H9 (cell line): ENCODE measurements at regions not wholly inside any gene's neighbourhood (a gene's known extent, or its start where the extent isn't known, plus 50 kb on each side); places are given as distances from the start of the nearest gene placed in this dataset.

Source experiments
- DNase-seq: peaks from one replicate; pipeline ENCODE4 v3.0.0-alpha.2; 2017
- H2AFZ ChIP-seq: one replicate; pipeline ENCODE4 v1.6.1; 2013; ENCODE audit warnings: mild to moderate bottlenecking, low read length, control low read depth, moderate library complexity
- H2AK5ac ChIP-seq: 2 replicates; pipeline ENCODE4 v1.6.1; 2013; ENCODE audit warnings: low read length, control low read depth, mixed read lengths; ENCODE audit not compliant: insufficient read length
- H2BK120ac ChIP-seq: one replicate; pipeline ENCODE4 v1.6.1; 2013; ENCODE audit warnings: low read depth, mild to moderate bottlenecking, low read length, control low read depth, inconsistent platforms; ENCODE audit not compliant: poor library complexity, severe bottlenecking
- H2BK12ac ChIP-seq: 2 replicates; pipeline ENCODE4 v1.6.1; 2013; ENCODE audit warnings: low read length, control low read depth, mixed read lengths, low read depth; ENCODE audit not compliant: insufficient read length
- H2BK15ac ChIP-seq: 2 replicates; pipeline ENCODE4 v1.6.1; 2013; ENCODE audit warnings: low read depth, low read length, control low read depth
- H2BK20ac ChIP-seq: one replicate; pipeline ENCODE4 v1.6.1; 2013; ENCODE audit warnings: low read depth, mild to moderate bottlenecking, low read length, control low read depth, inconsistent platforms; ENCODE audit not compliant: poor library complexity, severe bottlenecking
- H2BK5ac ChIP-seq: 2 replicates; pipeline ENCODE4 v1.6.1; 2013; ENCODE audit warnings: low read length, control low read depth, mixed read lengths; ENCODE audit not compliant: insufficient read length
- H3K14ac ChIP-seq: 2 replicates; pipeline ENCODE4 v1.6.1; 2013; ENCODE audit warnings: low read length, control low read depth; ENCODE audit not compliant: insufficient read depth
- H3K18ac ChIP-seq: 2 replicates; pipeline ENCODE4 v1.6.1; 2013; ENCODE audit warnings: low read depth, mild to moderate bottlenecking, mixed read lengths, low read length, control low read depth; ENCODE audit not compliant: insufficient read length
- H3K23ac ChIP-seq: 2 replicates; pipeline ENCODE4 v1.6.1; 2013; ENCODE audit warnings: low read length, control low read depth, mixed read lengths, low read depth; ENCODE audit not compliant: insufficient read length
- H3K23me2 ChIP-seq: 2 replicates; pipeline ENCODE4 v1.6.1; 2013; ENCODE audit warnings: low read depth, mild to moderate bottlenecking, mixed read lengths, low read length, control low read depth; ENCODE audit not compliant: insufficient read length, poor library complexity, severe bottlenecking
- H3K27ac ChIP-seq: 2 replicates; pipeline ENCODE4 v1.5.1; 2013; ENCODE audit warnings: low read length, control low read depth, mixed read lengths, low read depth; ENCODE audit not compliant: insufficient read length
- H3K27me3 ChIP-seq: 2 replicates; pipeline ENCODE4 v1.6.1; 2013; ENCODE audit warnings: low read length, control low read depth, inconsistent platforms; ENCODE audit not compliant: insufficient read depth
- H3K4ac ChIP-seq: 2 replicates; pipeline ENCODE4 v1.6.1; 2013; ENCODE audit warnings: low read depth, mild to moderate bottlenecking, control low read depth, inconsistent platforms, low read length, moderate library complexity
- H3K4me1 ChIP-seq: 2 replicates; pipeline ENCODE4 v1.6.1; 2013; ENCODE audit warnings: low read length, control low read depth, inconsistent platforms; ENCODE audit not compliant: insufficient read depth
- H3K4me2 ChIP-seq: 2 replicates; pipeline ENCODE4 v1.6.1; 2013; ENCODE audit warnings: low read length, control low read depth, mixed read lengths; ENCODE audit not compliant: insufficient read length, insufficient read depth
- H3K56ac ChIP-seq: 2 replicates; pipeline ENCODE4 v1.6.1; 2013; ENCODE audit warnings: low read depth, mild to moderate bottlenecking, mixed read lengths, low read length, control low read depth; ENCODE audit not compliant: insufficient read length
- H3K79me1 ChIP-seq: 2 replicates; pipeline ENCODE4 v1.6.1; 2013; ENCODE audit warnings: low read depth, mild to moderate bottlenecking, moderate library complexity, low read length, control low read depth, inconsistent platforms; ENCODE audit not compliant: insufficient read depth, poor library complexity, severe bottlenecking
- H3K79me2 ChIP-seq: 2 replicates; pipeline ENCODE4 v1.6.1; 2013; ENCODE audit warnings: low read length, control low read depth, inconsistent platforms; ENCODE audit not compliant: insufficient read depth
- H3K9ac ChIP-seq: 2 replicates; pipeline ENCODE4 v1.6.1; 2013; ENCODE audit warnings: low read length, control low read depth, mixed read lengths; ENCODE audit not compliant: insufficient read length; ENCODE audit errors: extremely low read depth
- H3K9me3 ChIP-seq: one replicate; pipeline ENCODE4 v1.6.1; 2013; ENCODE audit warnings: low read depth, low read length, inconsistent platforms; ENCODE audit not compliant: control insufficient read depth
- H3T11ph ChIP-seq: one replicate; pipeline ENCODE4 v1.6.1; 2013; ENCODE audit warnings: mild to moderate bottlenecking, low read length, control low read depth, inconsistent platforms
- H4K20me1 ChIP-seq: one replicate; pipeline ENCODE4 v1.6.1; 2013; ENCODE audit not compliant: control insufficient read depth, insufficient read length, insufficient read depth
- H4K5ac ChIP-seq: 2 replicates; pipeline ENCODE4 v1.6.1; 2013; ENCODE audit warnings: low read depth, mild to moderate bottlenecking, mixed read lengths, low read length, control low read depth; ENCODE audit not compliant: insufficient read length
- H4K8ac ChIP-seq: replicated peaks from 2 replicates; pipeline ENCODE4 v1.6.1; 2013; ENCODE audit warnings: low read length, control low read depth, mixed read lengths, low read depth; ENCODE audit not compliant: insufficient read length
- H4K91ac ChIP-seq: 2 replicates; pipeline ENCODE4 v1.6.1; 2013; ENCODE audit warnings: low read depth, mild to moderate bottlenecking, moderate library complexity, mixed read lengths, low read length, control low read depth; ENCODE audit not compliant: insufficient read length
- H3K27ac Mint-ChIP-seq, 3 experiments: 2 replicates in 2 of 3; 3 replicates in 1 of 3; pipeline ENCODE4 v1.8.0; 2020 to 2021; ENCODE audit warnings: mixed read lengths in 3 of 3, mild to moderate bottlenecking in 1 of 3, moderate library complexity in 1 of 3
- H3K27me3 Mint-ChIP-seq: 2 replicates; pipeline ENCODE4 v1.8.0; 2021; ENCODE audit warnings: low read depth, mild to moderate bottlenecking, moderate library complexity, mixed read lengths
- H3K36me3 Mint-ChIP-seq, 3 experiments: 2 replicates in 2 of 3; 3 replicates in 1 of 3; pipeline ENCODE4 v1.8.0; 2020 to 2021; ENCODE audit warnings: low read depth in 3 of 3, mixed read lengths in 3 of 3; ENCODE audit not compliant: insufficient read depth in 1 of 3
- H3K4me1 Mint-ChIP-seq, 2 experiments: 2 replicates each; pipeline ENCODE4 v1.8.0; 2020; ENCODE audit warnings: mixed read lengths in 2 of 2
- H3K4me3 Mint-ChIP-seq, 2 experiments: 2 replicates in 1 of 2; 3 replicates in 1 of 2; pipeline ENCODE4 v1.8.0; 2020 to 2021; ENCODE audit warnings: mild to moderate bottlenecking in 2 of 2, mixed read lengths in 2 of 2, moderate library complexity in 1 of 2
- H3K9me3 Mint-ChIP-seq, 2 experiments: 2 replicates in 1 of 2; 3 replicates in 1 of 2; pipeline ENCODE4 v1.8.0; 2020; ENCODE audit warnings: mild to moderate bottlenecking in 2 of 2, mixed read lengths in 2 of 2, moderate library complexity in 1 of 2
- CTCF ChIP-seq: fragments of 200-600 bp; sonication (generic); conservative IDR thresholded peaks from 3 replicates; pipeline ENCODE4 v1.8.0; 2021; ENCODE audit warnings: antibody characterized with exemption, mild to moderate bottlenecking
- WGBS: extraction: QIAGEN DNeasy Blood & Tissue Kit; methylation state at CpG from one replicate; pipeline ENCODE4 v1.1.7; 2013; ENCODE audit warnings: missing lambda C conversion rate, low lambda C conversion rate, mixed read lengths; ENCODE audit not compliant: insufficient read length; ENCODE audit errors: extremely low coverage; 5-methylcytosine and 5-hydroxymethylcytosine counted together

- H3K36me3 Mint-ChIP-seq, result no peaks in the 10 kb centered on the region; a peak in 1 of 7 replicates
- no peak overlapping the region for H3K4ac ChIP-seq
- no peak overlapping the region for H3K18ac ChIP-seq
- no peak overlapping the region for H3K56ac ChIP-seq
- no peak overlapping the region for H2BK20ac ChIP-seq
- no peak overlapping the region for H3K4me3 Mint-ChIP-seq
- H3K27me3 Mint-ChIP-seq, result peaks cover 2% of the 10 kb centered on the region
- no peak overlapping the region for H3K9ac ChIP-seq
- DNase-seq, result no peak
- H2BK5ac ChIP-seq, result no peak overlapping the region
- H2AK5ac ChIP-seq, result no peak overlapping the region
- no peak overlapping the region for H3T11ph ChIP-seq
- no peak overlapping the region for H3K27ac ChIP-seq
- H4K8ac ChIP-seq, result no peak overlapping the region
- no peak overlapping the region for H2AFZ ChIP-seq
- no peaks in the 10 kb centered on the region for H3K79me1 ChIP-seq
- no peaks in the 10 kb centered on the region for H3K23me2 ChIP-seq
- no peaks in the 10 kb centered on the region for H3K9me3 ChIP-seq
- H3K4me2 ChIP-seq, result no peak overlapping the region
- no peak overlapping the region for H2BK12ac ChIP-seq
- H3K9me3 Mint-ChIP-seq, result peaks cover 7 to 9% of the 10 kb centered on the region in 2 experiments; a peak in 2 of 5 replicates
- H3K4me1 Mint-ChIP-seq, result peaks cover 20 to 28% of the 10 kb centered on the region in 2 experiments
- H4K20me1 ChIP-seq, result no peaks in the 10 kb centered on the region
- H3K27me3 ChIP-seq, result no peaks in the 10 kb centered on the region
- no peak overlapping the region for H4K5ac ChIP-seq
- H3K23ac ChIP-seq, result no peak overlapping the region
- peaks cover 6% of the 10 kb centered on the region; the same call in 1 of the 2 replicates for H3K4me1 ChIP-seq
- TF ChIP-seq CTCF, result no peak
- H2BK120ac ChIP-seq, result no peak overlapping the region
- H3K14ac ChIP-seq, result no peak overlapping the region
- no peak overlapping the region for H2BK15ac ChIP-seq
- WGBS, result no CpG with 5 or more reads among the region's 14 CpGs
- H4K91ac ChIP-seq, result no peak overlapping the region
- H3K27ac Mint-ChIP-seq, result no peak overlapping the region
- H3K79me2 ChIP-seq, result no peaks in the 10 kb centered on the region
Observed at GRCh38 chr18:37671119-37671518, 105.5 kb upstream of the CELF4 start.
